LNCaP clone FGC (cell line): ENCODE measurements at regions not wholly inside any gene's neighbourhood (a gene's known extent, or its start where the extent isn't known, plus 50 kb on each side); places are given as distances from the start of the nearest gene placed in this dataset.

Experiments used
- DNase-seq: peaks from one replicate; pipeline ENCODE4 v3.0.0-alpha.2; 2011; ENCODE audit warnings: low read depth
- H3K4me3 ChIP-seq: 2 replicates; pipeline ENCODE4 v1.5.1; 2011; ENCODE audit warnings: mild to moderate bottlenecking, low read depth, low read length, control low read depth
- CTCF ChIP-seq: IDR thresholded peaks from 2 replicates; pipeline ENCODE4 v1.5.1; 2012; ENCODE audit warnings: mild to moderate bottlenecking; ENCODE audit not compliant: control insufficient read depth, insufficient read depth; ENCODE audit errors: extremely low read depth

GRCh38 chr6:84456803-84457202 lies 229.4 kb upstream of the CEP162 start:
- no peak for TF ChIP-seq CTCF
- no peak overlapping the region for H3K4me3 ChIP-seq
- no peak for DNase-seq

- H3K4me3 ChIP-seq, result no peak overlapping the region
- DNase-seq, result no peak
- no peak for TF ChIP-seq CTCF
These were observed 228.1 kb upstream of the CEP162 start for GRCh38 chr6:84455511-84456029.

- DNase-seq, result no peak
- no peak overlapping the region for H3K4me3 ChIP-seq
- no peak for TF ChIP-seq CTCF
These were observed 226.1 kb upstream of the CEP162 start for GRCh38 chr6:84453499-84453898.

GRCh38 chr6:84450018-84450417 lies 222.6 kb upstream of the CEP162 start:
- DNase-seq, result no peak
- no peak for TF ChIP-seq CTCF
- H3K4me3 ChIP-seq, result no peak overlapping the region

GRCh38 chr6:84449220-84449619 lies 221.8 kb upstream of the CEP162 start:
- H3K4me3 ChIP-seq, result no peak overlapping the region
- DNase-seq, result no peak
- no peak for TF ChIP-seq CTCF

GRCh38 chr6:84448331-84448730 lies 220.9 kb upstream of the CEP162 start:
- no peak for DNase-seq
- no peak overlapping the region for H3K4me3 ChIP-seq
- TF ChIP-seq CTCF, result no peak

GRCh38 chr6:84447651-84448050 lies 220.2 kb upstream of the CEP162 start:
- DNase-seq, result no peak
- no peak for TF ChIP-seq CTCF

More at GRCh38 chr6:84447651-84448050, 220.2 kb upstream of the CEP162 start:
- no peak overlapping the region for H3K4me3 ChIP-seq
